Activated CD4-positive, alpha-beta T cell treated with anti-CD3 and anti-CD28 coated beads, Interleukin-2, Interleukin-4, amounts not matched to agents 100 ng/mL and 50 ng/mL, durations not matched to agents 16 hours and 8 hours (primary cell): ENCODE measurements at regions not wholly inside any gene's neighbourhood (a gene's known extent, or its start where the extent isn't known, plus 50 kb on each side); places are given as distances from the start of the nearest gene placed in this dataset.
"Not testable (repeated sequence)": the region's sequence is repeated elsewhere in the genome, so short reads cannot be mapped to it uniquely, and the experiment has no call there.

Experiments used
- DNase-seq: peaks from one replicate; pipeline ENCODE4 v3.0.0-alpha.2; 2020; ENCODE audit warnings: low spot score

- DNase-seq = no peak
Observed at GRCh38 chr5:145574889-145575573, 260.1 kb downstream of the PRELID2 start.

GRCh38 chr5:145568581-145568980 is 266.6 kb downstream of the PRELID2 start:
- DNase-seq = no peak

GRCh38 chr5:145562931-145563330 is 272.2 kb downstream of the PRELID2 start:
- DNase-seq = no peak

GRCh38 chr5:145558288-145558687 is 276.9 kb downstream of the PRELID2 start:
- no peak for DNase-seq

GRCh38 chr5:145557345-145557744 is 277.8 kb downstream of the PRELID2 start:
- no peak for DNase-seq

GRCh38 chr5:145554399-145554798 is 280.7 kb downstream of the PRELID2 start:
- DNase-seq = no peak

GRCh38 chr5:145553177-145553576 is 282.0 kb downstream of the PRELID2 start:
- no peak for DNase-seq

- DNase-seq = no peak
Observed at GRCh38 chr5:145551714-145552113, 283.4 kb downstream of the PRELID2 start.

- DNase-seq = no peak
Observed at GRCh38 chr5:145548097-145548496, 287.0 kb downstream of the PRELID2 start.

- no peak for DNase-seq
Observed at GRCh38 chr5:145544401-145544800, 290.7 kb downstream of the PRELID2 start.

- no peak for DNase-seq
Observed at GRCh38 chr5:145543968-145544367, 291.2 kb downstream of the PRELID2 start.

- DNase-seq = no peak
Observed at GRCh38 chr5:145540375-145540774, 294.8 kb downstream of the PRELID2 start.

- DNase-seq = no peak
Observed at GRCh38 chr5:145539201-145539600, 295.9 kb downstream of the PRELID2 start.

- DNase-seq = no peak
Observed at GRCh38 chr5:145536133-145536532, 299.0 kb downstream of the PRELID2 start.

- DNase-seq = no peak
Observed at GRCh38 chr5:145531038-145531734, 304.0 kb downstream of the PRELID2 start.

- no peak for DNase-seq
Observed at GRCh38 chr5:145521523-145521922, 313.6 kb downstream of the PRELID2 start.

- no peak for DNase-seq
Observed at GRCh38 chr5:145521066-145521465, 314.1 kb downstream of the PRELID2 start.

GRCh38 chr5:145520335-145520734 is 314.8 kb downstream of the PRELID2 start:
- DNase-seq = no peak

GRCh38 chr5:145517588-145517987 is 317.6 kb downstream of the PRELID2 start:
- DNase-seq = not testable (repeated sequence)

GRCh38 chr5:145511351-145511750 is 323.8 kb downstream of the PRELID2 start:
- no peak for DNase-seq

GRCh38 chr5:145510769-145511168 is 324.4 kb downstream of the PRELID2 start:
- DNase-seq = no peak

- no peak for DNase-seq
Observed at GRCh38 chr5:145510324-145510723, 324.8 kb downstream of the PRELID2 start.

GRCh38 chr5:145509336-145510136 is 325.6 kb downstream of the PRELID2 start:
- no peak for DNase-seq
